Liver (tissue), 3 donors: ENCODE measurements at regions not wholly inside any gene's neighbourhood (a gene's known extent, or its start where the extent isn't known, plus 50 kb on each side); places are given as distances from the start of the nearest gene placed in this dataset.

ENCODE experiments used
- TAF1 ChIP-seq: conservative IDR thresholded peaks from 2 replicates; pipeline ENCODE4 v1.6.1; 2016; ENCODE audit warnings: antibody characterized with exemption, mild to moderate bottlenecking
- TF ChIP-seq, protein P1 (sequence below): fragments of 150-350 bp; IDR thresholded peaks from 2 replicates; pipeline ENCODE4 v1.5.1; 2017; ENCODE audit warnings: improper control_type of control experiment, low read depth, low read length; ENCODE audit not compliant: missing input control
- donor health status: healthy.
- donor health status: healthy.

DNA sequence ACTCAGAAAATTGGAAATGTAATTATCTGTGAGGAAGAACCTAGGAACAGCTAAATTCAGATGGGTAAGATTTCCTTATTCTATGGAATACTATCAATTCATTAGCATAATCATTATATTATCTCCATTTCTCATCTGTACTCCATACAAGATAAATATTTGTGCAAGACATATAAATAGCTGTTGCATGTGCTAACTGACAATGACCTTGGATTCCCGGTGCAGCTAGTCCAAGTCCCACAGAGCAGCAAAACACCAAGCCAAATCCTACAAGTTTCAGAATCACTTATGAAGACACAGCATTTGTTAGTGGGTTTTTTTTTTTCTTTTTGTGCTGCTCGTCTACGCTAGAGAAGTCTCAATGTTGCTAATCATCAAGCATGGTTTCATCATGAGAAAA is 64.8 kb downstream of the NUDT12 start:
- no peak for TF ChIP-seq TAF1
- TF ChIP-seq, protein P1, sequence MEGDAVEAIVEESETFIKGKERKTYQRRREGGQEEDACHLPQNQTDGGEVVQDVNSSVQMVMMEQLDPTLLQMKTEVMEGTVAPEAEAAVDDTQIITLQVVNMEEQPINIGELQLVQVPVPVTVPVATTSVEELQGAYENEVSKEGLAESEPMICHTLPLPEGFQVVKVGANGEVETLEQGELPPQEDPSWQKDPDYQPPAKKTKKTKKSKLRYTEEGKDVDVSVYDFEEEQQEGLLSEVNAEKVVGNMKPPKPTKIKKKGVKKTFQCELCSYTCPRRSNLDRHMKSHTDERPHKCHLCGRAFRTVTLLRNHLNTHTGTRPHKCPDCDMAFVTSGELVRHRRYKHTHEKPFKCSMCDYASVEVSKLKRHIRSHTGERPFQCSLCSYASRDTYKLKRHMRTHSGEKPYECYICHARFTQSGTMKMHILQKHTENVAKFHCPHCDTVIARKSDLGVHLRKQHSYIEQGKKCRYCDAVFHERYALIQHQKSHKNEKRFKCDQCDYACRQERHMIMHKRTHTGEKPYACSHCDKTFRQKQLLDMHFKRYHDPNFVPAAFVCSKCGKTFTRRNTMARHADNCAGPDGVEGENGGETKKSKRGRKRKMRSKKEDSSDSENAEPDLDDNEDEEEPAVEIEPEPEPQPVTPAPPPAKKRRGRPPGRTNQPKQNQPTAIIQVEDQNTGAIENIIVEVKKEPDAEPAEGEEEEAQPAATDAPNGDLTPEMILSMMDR: no peak
